ENCODE measurements at regions not wholly inside any gene's neighbourhood (a gene's known extent, or its start where the extent isn't known, plus 50 kb on each side); places are given as distances from the start of the nearest gene placed in this dataset.
A peak's percentile ranks its signal among the peaks of the same experiment; 100 is the strongest.

DNA sequence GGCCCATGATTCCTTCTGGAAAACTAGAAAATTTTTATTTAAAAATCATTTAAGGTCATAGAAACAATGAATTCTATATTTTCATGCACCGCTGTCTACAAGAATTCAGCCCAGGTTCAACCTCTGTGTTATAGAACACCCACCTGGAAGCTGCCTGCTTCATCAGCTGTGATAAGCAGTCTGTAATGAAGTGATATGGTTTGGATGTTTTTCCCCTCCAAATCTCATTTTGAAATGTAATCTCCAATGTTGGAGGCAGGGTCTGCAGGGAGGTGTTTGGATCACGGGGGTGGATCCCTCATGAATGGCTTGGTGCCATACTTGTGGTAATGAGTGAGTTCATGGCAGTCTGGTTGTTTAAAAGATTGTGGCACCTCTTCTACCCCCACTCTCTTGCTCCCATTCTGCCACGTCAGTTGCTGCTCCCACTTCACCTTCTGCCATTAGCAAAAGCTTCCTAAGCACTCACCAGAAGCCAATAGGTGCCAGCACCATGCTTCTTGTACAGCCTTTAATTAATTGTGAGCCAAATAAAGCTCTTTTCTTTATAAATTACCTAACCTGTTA lies 55.6 kb downstream of the MRPL32 start:
- WGBS (ENCODE audit: missing lambda C conversion rate), result 16% methylated on average over 3 of the region's 3 CpGs
- Histone ChIP-seq H3K9me3 (peaks cover 13% of the 10 kb centered on the region; the same call in 1 of the 3 replicates), H3K27ac (no peak overlapping the region), H3K4me3 (no peak overlapping the region), H3K4me2 (no peak overlapping the region), H3K4me1 (no peaks in the 10 kb centered on the region)
- CTCF ChIA-PET, result interaction anchor here (0.9 kb wide), 1 partner anchor 47 kb away, joined by 3 read pairs; no protein-coding TSS in a partner anchor
- no peak for ATAC-seq
- DNase-seq (ENCODE audit: low read depth in 1 of 2, low spot score in 1 of 2), result no peak
- POLR2A ChIA-PET, result no interaction called here
- no peak for TF ChIP-seq RARB (CRISPR knock-in tag; IDR thresholded peaks at IDR 0.05)
- no peak for TF ChIP-seq MAZ (IDR thresholded peaks at IDR 0.05; ENCODE audit: borderline replicate concordance, low read depth, low read length)
- no peak for FAIRE-seq

DNA sequence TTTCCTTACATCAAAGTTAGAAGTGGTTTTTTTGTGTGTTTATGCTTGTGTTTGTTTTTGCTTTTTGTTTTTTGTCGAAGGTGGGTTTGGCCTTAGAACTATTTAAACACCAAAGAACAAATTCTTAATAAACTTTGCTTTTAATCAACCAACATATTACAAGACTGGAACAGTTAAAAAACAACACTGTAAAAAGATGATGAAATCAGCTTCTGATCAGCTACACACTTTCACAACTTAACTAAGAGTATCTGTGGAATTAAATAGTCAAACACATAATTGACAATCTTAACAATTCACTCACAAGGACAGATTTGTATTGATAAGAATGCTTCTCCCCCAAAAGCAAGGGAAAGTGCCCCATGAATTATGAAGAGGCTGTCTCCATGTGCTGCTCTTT lies 58.8 kb downstream of the MRPL32 start:
- TF ChIP-seq EHF (CRISPR knock-in tag; IDR thresholded peaks at IDR 0.05) (no peak), RARB (CRISPR knock-in tag; IDR thresholded peaks at IDR 0.05) (no peak)
- TF ChIP-seq, protein P1, sequence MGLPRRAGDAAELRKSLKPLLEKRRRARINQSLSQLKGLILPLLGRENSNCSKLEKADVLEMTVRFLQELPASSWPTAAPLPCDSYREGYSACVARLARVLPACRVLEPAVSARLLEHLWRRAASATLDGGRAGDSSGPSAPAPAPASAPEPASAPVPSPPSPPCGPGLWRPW (IDR thresholded peaks at IDR 0.05), result no peak
- ChIA-PET CTCF (interaction anchor here (0.7 kb wide), 1 partner anchor 13 kb away, joined by 4 read pairs; no protein-coding TSS in a partner anchor), POLR2A (no interaction called here)
- no peak for DNase-seq (ENCODE audit: low read depth in 1 of 2, low spot score in 1 of 2)
- 2% methylated on average over 1 of the region's 1 CpG for WGBS (ENCODE audit: missing lambda C conversion rate)
- Histone ChIP-seq H3K27ac (no peak overlapping the region), H3K4me3 (no peak overlapping the region), H3K9me3 (no peaks in the 10 kb centered on the region), H3K4me1 (no peaks in the 10 kb centered on the region), H3K4me2 (no peak overlapping the region)
- FAIRE-seq, result no peak
- no peak for ATAC-seq

DNA sequence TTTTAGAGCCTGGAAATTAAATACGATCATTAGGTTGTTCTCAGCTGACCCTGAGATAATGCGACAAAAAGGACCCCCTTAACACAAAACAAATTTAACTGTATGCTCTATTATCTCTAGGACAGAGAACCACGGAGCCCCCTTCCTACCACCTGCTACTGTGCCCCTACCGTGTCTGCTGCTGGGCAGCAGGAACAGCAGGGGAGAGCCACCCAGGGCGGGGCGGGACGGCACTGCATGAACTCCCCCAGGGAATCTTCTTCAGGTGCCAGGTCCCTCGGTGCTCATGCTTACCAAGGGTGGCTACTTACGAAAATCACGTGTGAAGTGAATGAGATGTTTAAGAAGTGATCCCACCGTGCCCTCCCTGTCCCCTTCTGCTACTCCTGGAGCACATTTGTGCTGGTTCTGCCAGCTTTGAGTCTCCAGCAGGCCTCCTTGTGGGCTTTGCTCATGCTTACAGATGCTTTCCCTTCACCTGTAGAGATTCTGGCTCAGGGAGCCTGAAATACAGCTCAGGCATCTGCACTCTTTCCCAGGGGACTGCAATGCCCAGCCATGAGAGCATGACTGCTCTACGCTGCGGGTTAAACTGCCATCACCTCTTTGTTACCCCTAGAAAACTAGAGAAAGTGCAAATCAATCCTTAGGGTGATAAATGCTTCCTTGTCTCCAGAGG lies 59.9 kb downstream of the MRPL32 start:
- TF ChIP-seq CHD4 (IDR thresholded peaks at IDR 0.05; ENCODE audit: borderline replicate concordance), result no peak
- no peak for TF ChIP-seq PHF8 (IDR thresholded peaks at IDR 0.05; ENCODE audit: borderline replicate concordance, low read depth)
- no peak for TF ChIP-seq FOSB (CRISPR knock-in tag; IDR thresholded peaks at IDR 0.05)
- TF ChIP-seq, protein P1 (IDR thresholded peaks at IDR 0.05), result no peak
- no peak for TF ChIP-seq KDM5A (IDR thresholded peaks at IDR 0.05)
- no peak for TF ChIP-seq BHLHE40 (IDR thresholded peaks at IDR 0.05; ENCODE audit: low read depth, low read length)
- TF ChIP-seq, protein P2, sequence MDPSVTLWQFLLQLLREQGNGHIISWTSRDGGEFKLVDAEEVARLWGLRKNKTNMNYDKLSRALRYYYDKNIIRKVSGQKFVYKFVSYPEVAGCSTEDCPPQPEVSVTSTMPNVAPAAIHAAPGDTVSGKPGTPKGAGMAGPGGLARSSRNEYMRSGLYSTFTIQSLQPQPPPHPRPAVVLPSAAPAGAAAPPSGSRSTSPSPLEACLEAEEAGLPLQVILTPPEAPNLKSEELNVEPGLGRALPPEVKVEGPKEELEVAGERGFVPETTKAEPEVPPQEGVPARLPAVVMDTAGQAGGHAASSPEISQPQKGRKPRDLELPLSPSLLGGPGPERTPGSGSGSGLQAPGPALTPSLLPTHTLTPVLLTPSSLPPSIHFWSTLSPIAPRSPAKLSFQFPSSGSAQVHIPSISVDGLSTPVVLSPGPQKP (IDR thresholded peaks at IDR 0.05; ENCODE audit: low read depth, low read length), result no peak
- no peak for TF ChIP-seq EHMT2 (IDR thresholded peaks at IDR 0.05; ENCODE audit: low read depth)
- no peak for TF ChIP-seq HOXA7 (CRISPR knock-in tag; IDR thresholded peaks at IDR 0.05)
- TF ChIP-seq, protein P3, sequence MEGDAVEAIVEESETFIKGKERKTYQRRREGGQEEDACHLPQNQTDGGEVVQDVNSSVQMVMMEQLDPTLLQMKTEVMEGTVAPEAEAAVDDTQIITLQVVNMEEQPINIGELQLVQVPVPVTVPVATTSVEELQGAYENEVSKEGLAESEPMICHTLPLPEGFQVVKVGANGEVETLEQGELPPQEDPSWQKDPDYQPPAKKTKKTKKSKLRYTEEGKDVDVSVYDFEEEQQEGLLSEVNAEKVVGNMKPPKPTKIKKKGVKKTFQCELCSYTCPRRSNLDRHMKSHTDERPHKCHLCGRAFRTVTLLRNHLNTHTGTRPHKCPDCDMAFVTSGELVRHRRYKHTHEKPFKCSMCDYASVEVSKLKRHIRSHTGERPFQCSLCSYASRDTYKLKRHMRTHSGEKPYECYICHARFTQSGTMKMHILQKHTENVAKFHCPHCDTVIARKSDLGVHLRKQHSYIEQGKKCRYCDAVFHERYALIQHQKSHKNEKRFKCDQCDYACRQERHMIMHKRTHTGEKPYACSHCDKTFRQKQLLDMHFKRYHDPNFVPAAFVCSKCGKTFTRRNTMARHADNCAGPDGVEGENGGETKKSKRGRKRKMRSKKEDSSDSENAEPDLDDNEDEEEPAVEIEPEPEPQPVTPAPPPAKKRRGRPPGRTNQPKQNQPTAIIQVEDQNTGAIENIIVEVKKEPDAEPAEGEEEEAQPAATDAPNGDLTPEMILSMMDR (IDR thresholded peaks at IDR 0.05), result no peak
- no peak for TF ChIP-seq RARB (CRISPR knock-in tag; IDR thresholded peaks at IDR 0.05)
- TF ChIP-seq HEYL (CRISPR knock-in tag; IDR thresholded peaks at IDR 0.05), result no peak
- TF ChIP-seq, protein P4, sequence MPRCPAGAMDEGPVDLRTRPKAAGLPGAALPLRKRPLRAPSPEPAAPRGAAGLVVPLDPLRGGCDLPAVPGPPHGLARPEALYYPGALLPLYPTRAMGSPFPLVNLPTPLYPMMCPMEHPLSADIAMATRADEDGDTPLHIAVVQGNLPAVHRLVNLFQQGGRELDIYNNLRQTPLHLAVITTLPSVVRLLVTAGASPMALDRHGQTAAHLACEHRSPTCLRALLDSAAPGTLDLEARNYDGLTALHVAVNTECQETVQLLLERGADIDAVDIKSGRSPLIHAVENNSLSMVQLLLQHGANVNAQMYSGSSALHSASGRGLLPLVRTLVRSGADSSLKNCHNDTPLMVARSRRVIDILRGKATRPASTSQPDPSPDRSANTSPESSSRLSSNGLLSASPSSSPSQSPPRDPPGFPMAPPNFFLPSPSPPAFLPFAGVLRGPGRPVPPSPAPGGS (IDR thresholded peaks at IDR 0.05), result no peak
- no peak for TF ChIP-seq SMC3 (IDR thresholded peaks at IDR 0.05)
- TF ChIP-seq RAD21 (conservative IDR thresholded peaks at IDR 0.05 in 1 of 2, IDR thresholded peaks at IDR 0.05 in 1 of 2), result no peak
- TF ChIP-seq, protein P5, sequence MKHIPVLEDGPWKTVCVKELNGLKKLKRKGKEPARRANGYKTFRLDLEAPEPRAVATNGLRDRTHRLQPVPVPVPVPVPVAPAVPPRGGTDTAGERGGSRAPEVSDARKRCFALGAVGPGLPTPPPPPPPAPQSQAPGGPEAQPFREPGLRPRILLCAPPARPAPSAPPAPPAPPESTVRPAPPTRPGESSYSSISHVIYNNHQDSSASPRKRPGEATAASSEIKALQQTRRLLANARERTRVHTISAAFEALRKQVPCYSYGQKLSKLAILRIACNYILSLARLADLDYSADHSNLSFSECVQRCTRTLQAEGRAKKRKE (CRISPR knock-in tag; IDR thresholded peaks at IDR 0.05; ENCODE audit: low read depth), result no peak
- TF ChIP-seq, protein P6, sequence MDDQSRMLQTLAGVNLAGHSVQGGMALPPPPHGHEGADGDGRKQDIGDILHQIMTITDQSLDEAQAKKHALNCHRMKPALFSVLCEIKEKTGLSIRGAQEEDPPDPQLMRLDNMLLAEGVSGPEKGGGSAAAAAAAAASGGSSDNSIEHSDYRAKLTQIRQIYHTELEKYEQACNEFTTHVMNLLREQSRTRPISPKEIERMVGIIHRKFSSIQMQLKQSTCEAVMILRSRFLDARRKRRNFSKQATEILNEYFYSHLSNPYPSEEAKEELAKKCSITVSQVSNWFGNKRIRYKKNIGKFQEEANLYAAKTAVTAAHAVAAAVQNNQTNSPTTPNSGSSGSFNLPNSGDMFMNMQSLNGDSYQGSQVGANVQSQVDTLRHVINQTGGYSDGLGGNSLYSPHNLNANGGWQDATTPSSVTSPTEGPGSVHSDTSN (IDR thresholded peaks at IDR 0.05), result no peak
- ATAC-seq, result peak; percentile 21 to 39; a peak in 3 of 6 replicates
- 37% methylated on average over 12 of the region's 13 CpGs for WGBS (ENCODE audit: missing lambda C conversion rate)
- no peak for DNase-seq (ENCODE audit: low read depth in 1 of 2, low spot score in 1 of 2)
- Histone ChIP-seq H3K27ac (no peak overlapping the region), H3K4me1 (no peaks in the 10 kb centered on the region), H3K4me3 (no peak overlapping the region), H3K9me3 (no peaks in the 10 kb centered on the region), H3K4me2 (no peak overlapping the region)
- ChIA-PET CTCF (interaction anchor here (0.6 kb wide), 1 partner anchor 60 kb away, joined by 5 read pairs; the partner anchor contains the start of genes MRPL32 and PSMA2), POLR2A (no interaction called here)
- FAIRE-seq, result no peak

Measured in A549 (cell line).